ENCODE measurements at regions not wholly inside any gene's neighbourhood (a gene's known extent, or its start where the extent isn't known, plus 50 kb on each side); places are given as distances from the start of the nearest gene placed in this dataset.

DNA sequence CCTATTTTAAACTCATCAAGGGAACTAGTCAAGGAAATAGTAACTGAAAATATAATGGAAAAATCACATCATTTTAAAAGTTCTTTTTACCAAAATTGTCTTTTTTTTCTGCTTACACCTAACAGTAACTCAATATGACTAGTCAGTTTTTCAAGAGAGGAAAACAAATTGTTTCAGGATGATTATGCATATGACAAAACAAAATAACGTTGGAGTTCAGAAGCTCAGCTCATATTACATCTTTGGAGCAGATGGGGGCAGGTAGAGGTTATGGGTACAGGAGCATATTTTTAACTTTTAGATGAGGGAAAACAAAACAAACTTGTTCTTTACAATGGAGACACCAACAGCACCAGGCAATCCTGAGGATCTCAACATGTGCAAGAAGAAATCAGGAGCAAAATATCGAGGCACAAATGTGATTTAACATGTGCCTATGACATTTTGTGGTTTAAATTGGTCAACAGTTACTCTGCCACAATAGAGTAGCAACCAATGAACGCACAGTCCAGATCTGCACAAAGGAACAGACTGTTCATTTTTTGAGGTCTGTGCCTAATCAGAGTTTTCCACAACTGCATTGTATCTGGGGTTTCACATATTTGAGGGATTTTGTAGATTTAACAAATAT lies 659.0 kb downstream of the ANXA1 start:
- ChIA-PET CTCF (no interaction called here), POLR2A (no interaction called here)
- BruUV-seq (replicated peaks), result no TSS peak
- Histone ChIP-seq H2AFZ (ENCODE audit: low read depth, low read length) (no peak overlapping the region), H3K9ac (replicated peaks; ENCODE audit: extremely low read depth, insufficient read depth, low read length) (no peak overlapping the region), H3K4me2 (ENCODE audit: insufficient read depth, low read length) (no peak overlapping the region), H3K27me3 (ENCODE audit: control insufficient read depth in 2 of 2, insufficient read depth in 2 of 2, low read length in 2 of 2) (no peaks in the 10 kb centered on the region), H3K4me3 (replicated peaks in 1 of 3; ENCODE audit: insufficient read depth in 1 of 3, low read depth in 1 of 3, low read length in 3 of 3) (no peak overlapping the region), H3K36me3 (ENCODE audit: control insufficient read depth in 2 of 2, extremely low read depth in 1 of 2, insufficient read depth in 2 of 2, low read length in 2 of 2) (no peaks in the 10 kb centered on the region), H4K20me1 (replicated peaks; ENCODE audit: control insufficient read depth, extremely low read depth, insufficient read depth, low read length) (no peaks in the 10 kb centered on the region), H3K27ac (ENCODE audit: insufficient read depth, low read depth, low read length) (no peak overlapping the region), H3K4me1 (ENCODE audit: control insufficient read depth, extremely low read depth, insufficient read depth, low read length) (no peaks in the 10 kb centered on the region), H3K79me2 (ENCODE audit: control insufficient read depth, insufficient read depth, low read length) (no peaks in the 10 kb centered on the region), H3K9me3 (replicated peaks; ENCODE audit: control insufficient read depth, insufficient read depth, low read length) (no peaks in the 10 kb centered on the region), H3K9me1 (replicated peaks; ENCODE audit: control insufficient read depth, extremely low read depth, insufficient read depth, low read length) (no peaks in the 10 kb centered on the region)
- FAIRE-seq, result no peak
- no peak for DNase-seq (ENCODE audit: low read depth, low spot score)
- TF ChIP-seq MYC (IDR thresholded peaks at IDR 0.05; ENCODE audit: low read depth, low read length) (no peak), JUN (IDR thresholded peaks at IDR 0.05; ENCODE audit: borderline replicate concordance, insufficient read depth, insufficient read length, low read depth) (no peak), POLR2AphosphoS5 (IDR thresholded peaks at IDR 0.05; ENCODE audit: insufficient read depth, low read depth, low read length) (no peak), FOS (IDR thresholded peaks at IDR 0.05; ENCODE audit: borderline replicate concordance, insufficient read depth, low read length) (no peak), CTCF (IDR thresholded peaks at IDR 0.05; ENCODE audit: extremely low read depth in 1 of 2, insufficient read depth in 1 of 2, low read depth in 1 of 2, low read length in 2 of 2) (no peak), GATA2 (IDR thresholded peaks at IDR 0.05; ENCODE audit: insufficient read depth, insufficient read length, low read depth, low read length) (no peak), POLR2A (IDR thresholded peaks at IDR 0.05; ENCODE audit: low read depth, low read length) (no peak), EZH2 (IDR thresholded peaks at IDR 0.05; ENCODE audit: borderline replicate concordance, low read depth, low read length, severe bottlenecking) (no peak)
- TF ChIP-seq, protein P1, sequence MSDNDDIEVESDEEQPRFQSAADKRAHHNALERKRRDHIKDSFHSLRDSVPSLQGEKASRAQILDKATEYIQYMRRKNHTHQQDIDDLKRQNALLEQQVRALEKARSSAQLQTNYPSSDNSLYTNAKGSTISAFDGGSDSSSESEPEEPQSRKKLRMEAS (IDR thresholded peaks at IDR 0.05; ENCODE audit: insufficient read depth, insufficient read length), result no peak
- intact Hi-C loops (cut with micrococcal nuclease), result no loop called here
- dilution Hi-C loops (cut with MboI; ENCODE audit: extremely low pct_ligation_motif_present, low sequenced_read_pairs), result no loop called here

Measured in endothelial cell of umbilical vein (primary cell).